A549 (cell line): ENCODE measurements at regions not wholly inside any gene's neighbourhood (a gene's known extent, or its start where the extent isn't known, plus 50 kb on each side); places are given as distances from the start of the nearest gene placed in this dataset.

Source experiments
- ATAC-seq, 2 experiments: fragments of 200-7000 bp in 1 of 2; fragments of >200 bp in 1 of 2; cut with Nextera tagmentation in 1 of 2; cut with Tn5 transposase in 1 of 2; 3 replicates each; pipeline versions ENCODE4 v1.8.0 to v1.9.1; 2018 to 2020; ENCODE audit warnings: mild to moderate bottlenecking in 1 of 2, moderate library complexity in 1 of 2
- CTCF ChIA-PET: fragments of 300-600 bp; sonication (Branson Sonifier 250); formaldehyde crosslinking; extraction: SDS; loops from one replicate; lab custom pipeline; 2021; ENCODE audit warnings: antibody characterized with exemption, inconsistent platforms; lab: Yijun Ruan, JAX
- POLR2A ChIA-PET: fragments of 350-600 bp; formaldehyde crosslinking; extraction: SDS; loops from one replicate; lab custom pipeline; 2021; ENCODE audit warnings: antibody characterized with exemption, inconsistent platforms; lab: Yijun Ruan, JAX
- DNase-seq, 2 experiments: peaks; one replicate each; pipeline versions ENCODE4 v3.0.0 to v3.0.0-alpha.2; 2011 to 2016; ENCODE audit warnings: low read depth in 1 of 2, low spot score in 1 of 2
- FAIRE-seq: peaks from 2 replicates; lab custom pipeline; 2011; peaks lifted over from hg19 to GRCh38; lab: Jason Lieb, UNC
- H3K27ac ChIP-seq, 2 experiments: fragments of >200 bp; sonication (Bioruptor Twin); formaldehyde crosslinking; 3 replicates each; pipeline ENCODE4 v1.5.1; 2016 to 2017
- H3K4me1 ChIP-seq: fragments of >200 bp; sonication (Bioruptor Twin); formaldehyde crosslinking; 3 replicates; pipeline ENCODE4 v1.6.1; 2016
- H3K4me2 ChIP-seq: fragments of >200 bp; sonication (Bioruptor Twin); formaldehyde crosslinking; 3 replicates; pipeline ENCODE4 v1.6.1; 2016
- H3K4me3 ChIP-seq: fragments of >200 bp; sonication (Bioruptor Twin); formaldehyde crosslinking; 3 replicates; pipeline ENCODE4 v1.5.1; 2016
- H3K9me3 ChIP-seq: fragments of >200 bp; sonication (Bioruptor Twin); formaldehyde crosslinking; 3 replicates; pipeline ENCODE4 v1.6.1; 2016
- BHLHE40 ChIP-seq: IDR thresholded peaks from 2 replicates; pipeline ENCODE4 v1.6.1; 2012; ENCODE audit warnings: low read depth, low read length, inconsistent platforms
- CBX2 ChIP-seq: fragments of 200-600 bp; sonication (generic); IDR thresholded peaks from 2 replicates; pipeline ENCODE4 v1.6.1; 2016; ENCODE audit warnings: low read depth, mild to moderate bottlenecking, borderline replicate concordance
- CEBPB ChIP-seq, 2 experiments: fragments of >200 bp in 1 of 2; sonication (Bioruptor Twin) in 1 of 2; formaldehyde crosslinking in 1 of 2; IDR thresholded peaks; 2 replicates each; pipeline ENCODE4 v1.6.1; 2012 to 2016
- CHD2 ChIP-seq: fragments of 150-350 bp; IDR thresholded peaks from 2 replicates; pipeline ENCODE4 v1.6.1; 2014; ENCODE audit warnings: low read length; ENCODE audit not compliant: partially characterized antibody
- EP300 ChIP-seq, 2 experiments: fragments of >200 bp; sonication (Bioruptor Twin); formaldehyde crosslinking; IDR thresholded peaks; 2 replicates in 1 of 2; 3 replicates in 1 of 2; pipeline ENCODE4 v1.6.1; 2016 to 2017
- ESRRA ChIP-seq: fragments of 150-350 bp; IDR thresholded peaks from 2 replicates; pipeline ENCODE4 v1.6.1; 2014; ENCODE audit warnings: mild to moderate bottlenecking, low read length, borderline replicate concordance
- HEYL ChIP-seq: fragments of 250-450 bp; sonication (Bioruptor Pico); IDR thresholded peaks from 2 replicates; pipeline ENCODE4 v1.8.0; 2021; ENCODE audit warnings: mild to moderate bottlenecking, moderate library complexity
- HOXB13 ChIP-seq: fragments of 250-450 bp; sonication (Bioruptor Pico); IDR thresholded peaks from 2 replicates; pipeline ENCODE4 v1.5.0; 2020; ENCODE audit warnings: low read depth, mild to moderate bottlenecking, moderate library complexity
- KDM1A ChIP-seq: fragments of 200-600 bp; sonication (generic); IDR thresholded peaks from 2 replicates; pipeline ENCODE4 v1.6.1; 2016; ENCODE audit warnings: low read depth, mild to moderate bottlenecking
- MAFK ChIP-seq: fragments of 450-650 bp; IDR thresholded peaks from 2 replicates; pipeline ENCODE4 v1.6.1; 2014; ENCODE audit not compliant: partially characterized antibody
- MAZ ChIP-seq: fragments of 150-350 bp; IDR thresholded peaks from 2 replicates; pipeline ENCODE4 v1.6.1; 2014; ENCODE audit warnings: antibody characterized with exemption, low read depth, low read length, borderline replicate concordance
- NPAS2 ChIP-seq: fragments of 250-450 bp; sonication (Bioruptor Pico); IDR thresholded peaks from 2 replicates; pipeline ENCODE4 v1.8.0; 2022; ENCODE audit warnings: mild to moderate bottlenecking, moderate library complexity, borderline replicate concordance
- POLR2A ChIP-seq: IDR thresholded peaks from 2 replicates; pipeline ENCODE4 v1.6.1; 2012; ENCODE audit warnings: mild to moderate bottlenecking, low read length
- RCOR1 ChIP-seq: fragments of 150-350 bp; IDR thresholded peaks from 2 replicates; pipeline ENCODE4 v1.6.1; 2014; ENCODE audit warnings: antibody characterized with exemption, low read length, low read depth
- RFX5 ChIP-seq: fragments of 450-650 bp; IDR thresholded peaks from 2 replicates; pipeline ENCODE4 v1.7.1; 2014; ENCODE audit warnings: antibody characterized with exemption, mild to moderate bottlenecking, moderate library complexity
- TFCP2L1 ChIP-seq: fragments of 250-450 bp; sonication (Bioruptor Pico); IDR thresholded peaks from 2 replicates; pipeline ENCODE4 v1.5.0; 2021; ENCODE audit warnings: mild to moderate bottlenecking
- TP53 ChIP-seq: fragments of 250-450 bp; sonication (Bioruptor Pico); IDR thresholded peaks from 2 replicates; pipeline ENCODE4 v1.5.0; 2021; ENCODE audit warnings: mild to moderate bottlenecking, moderate library complexity
- WGBS: methylation state at CpG from one replicate; pipeline ENCODE4 v1.1.6; 2017; ENCODE audit errors: missing lambda C conversion rate; 5-methylcytosine and 5-hydroxymethylcytosine counted together
- TF ChIP-seq, protein P1 (sequence below): IDR thresholded peaks from 2 replicates; pipeline ENCODE4 v1.6.1; 2012; ENCODE audit warnings: low read depth, borderline replicate concordance
- TF ChIP-seq, protein P2 (sequence below): fragments of 200-600 bp; sonication (generic); IDR thresholded peaks from 2 replicates; pipeline ENCODE4 v1.6.1; 2016; ENCODE audit warnings: antibody characterized with exemption, mild to moderate bottlenecking, moderate library complexity
- TF ChIP-seq, protein P3 (sequence below): fragments of >200 bp; sonication (Bioruptor Twin); formaldehyde crosslinking; IDR thresholded peaks from 2 replicates; pipeline ENCODE4 v1.6.1; 2016
- TF ChIP-seq, protein P4 (sequence below): fragments of >200 bp; sonication (Bioruptor Twin); formaldehyde crosslinking; IDR thresholded peaks from 3 replicates; pipeline ENCODE4 v1.5.1; 2016
- TF ChIP-seq, protein P5 (sequence below): fragments of >200 bp; sonication (Bioruptor Twin); formaldehyde crosslinking; IDR thresholded peaks from 3 replicates; pipeline ENCODE4 v1.6.1; 2016

DNA sequence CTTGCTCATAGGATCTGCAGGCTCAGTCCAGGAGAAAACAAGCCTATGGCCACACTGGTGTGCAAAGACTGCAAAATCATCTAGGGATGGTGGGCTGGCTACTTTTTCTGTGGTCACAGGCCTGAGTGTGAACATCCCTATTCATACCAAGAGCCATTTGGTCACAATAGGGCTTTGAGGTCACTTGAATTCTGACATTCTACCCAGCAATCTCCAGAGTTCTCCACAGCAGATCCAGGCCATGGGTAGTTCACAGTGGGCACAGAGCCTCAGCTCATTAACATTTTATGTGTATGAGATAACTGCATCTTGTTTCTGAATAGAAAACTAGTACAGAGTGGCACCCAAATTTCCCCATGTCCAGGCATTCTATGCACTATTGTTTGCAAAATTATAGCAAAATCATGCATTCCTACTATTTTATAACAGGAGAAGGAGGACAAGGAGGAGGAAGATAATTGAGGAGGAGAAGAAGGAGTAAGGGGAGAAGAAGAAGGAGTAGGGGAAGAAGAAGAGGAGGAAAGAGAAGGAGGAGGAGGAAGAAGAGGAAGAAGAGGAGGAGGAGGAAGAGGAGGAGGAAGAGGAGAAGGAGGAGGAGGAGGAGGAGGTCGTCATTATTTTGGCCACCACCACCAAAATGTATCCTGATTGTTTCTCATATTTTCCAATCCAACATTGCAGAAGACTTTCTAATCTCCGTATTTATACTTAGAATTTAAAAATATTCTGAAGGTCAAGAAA, 129.0 kb downstream of the SEMA6D start:
- no peaks in the 10 kb centered on the region for H3K4me1 ChIP-seq
- H3K4me3 ChIP-seq, result no peak overlapping the region
- H3K9me3 ChIP-seq, result no peaks in the 10 kb centered on the region
- FAIRE-seq (no peak), DNase-seq (no peak), ATAC-seq (no peak)
- no peak overlapping the region for H3K4me2 ChIP-seq
- ChIA-PET CTCF (no interaction called here), POLR2A (no interaction called here)
- H3K27ac ChIP-seq, result no peak overlapping the region
- WGBS, result 0% methylated on average over 2 of the region's 2 CpGs
- TF ChIP-seq MAFK (no peak), KDM1A (no peak), MAZ (no peak), CEBPB (IDR thresholded peaks at IDR 0.05) (no peak), CBX2 (no peak), TFCP2L1 (CRISPR knock-in tag) (no peak)
- TF ChIP-seq, protein P1, sequence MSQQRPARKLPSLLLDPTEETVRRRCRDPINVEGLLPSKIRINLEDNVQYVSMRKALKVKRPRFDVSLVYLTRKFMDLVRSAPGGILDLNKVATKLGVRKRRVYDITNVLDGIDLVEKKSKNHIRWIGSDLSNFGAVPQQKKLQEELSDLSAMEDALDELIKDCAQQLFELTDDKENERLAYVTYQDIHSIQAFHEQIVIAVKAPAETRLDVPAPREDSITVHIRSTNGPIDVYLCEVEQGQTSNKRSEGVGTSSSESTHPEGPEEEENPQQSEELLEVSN, result no peak
- TF ChIP-seq, all 56 proteins: peak for 0

DNA sequence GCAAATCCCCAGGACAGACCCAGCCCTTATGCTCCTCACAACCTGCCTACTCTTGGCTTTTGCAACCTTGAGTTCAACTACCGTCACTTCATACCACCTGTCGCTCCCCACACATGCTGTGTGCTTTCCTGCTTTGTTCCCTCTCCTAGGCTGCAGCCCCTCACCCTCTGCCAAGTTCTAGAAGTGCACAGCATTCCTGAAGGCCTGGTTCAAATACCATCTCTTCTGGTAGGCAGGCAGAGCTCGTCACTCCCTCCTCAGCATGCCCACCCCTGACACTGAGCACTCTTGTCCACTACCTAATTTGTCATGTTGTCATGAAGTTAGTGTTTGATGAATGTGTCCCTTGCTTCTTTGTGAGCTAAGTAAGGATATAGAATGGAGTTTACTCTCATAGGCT, 129.6 kb downstream of the SEMA6D start:
- DNase-seq (no peak), FAIRE-seq (no peak), ATAC-seq (no peak)
- Histone ChIP-seq H3K27ac (no peak overlapping the region), H3K4me2 (no peak overlapping the region), H3K4me3 (no peak overlapping the region), H3K9me3 (no peaks in the 10 kb centered on the region), H3K4me1 (no peaks in the 10 kb centered on the region)
- no peak for TF ChIP-seq RCOR1
- no peak for TF ChIP-seq TP53 (CRISPR knock-in tag)
- TF ChIP-seq HOXB13 (CRISPR knock-in tag), result no peak
- TF ChIP-seq CHD2, result no peak
- no peak for TF ChIP-seq RFX5
- TF ChIP-seq, protein P2, sequence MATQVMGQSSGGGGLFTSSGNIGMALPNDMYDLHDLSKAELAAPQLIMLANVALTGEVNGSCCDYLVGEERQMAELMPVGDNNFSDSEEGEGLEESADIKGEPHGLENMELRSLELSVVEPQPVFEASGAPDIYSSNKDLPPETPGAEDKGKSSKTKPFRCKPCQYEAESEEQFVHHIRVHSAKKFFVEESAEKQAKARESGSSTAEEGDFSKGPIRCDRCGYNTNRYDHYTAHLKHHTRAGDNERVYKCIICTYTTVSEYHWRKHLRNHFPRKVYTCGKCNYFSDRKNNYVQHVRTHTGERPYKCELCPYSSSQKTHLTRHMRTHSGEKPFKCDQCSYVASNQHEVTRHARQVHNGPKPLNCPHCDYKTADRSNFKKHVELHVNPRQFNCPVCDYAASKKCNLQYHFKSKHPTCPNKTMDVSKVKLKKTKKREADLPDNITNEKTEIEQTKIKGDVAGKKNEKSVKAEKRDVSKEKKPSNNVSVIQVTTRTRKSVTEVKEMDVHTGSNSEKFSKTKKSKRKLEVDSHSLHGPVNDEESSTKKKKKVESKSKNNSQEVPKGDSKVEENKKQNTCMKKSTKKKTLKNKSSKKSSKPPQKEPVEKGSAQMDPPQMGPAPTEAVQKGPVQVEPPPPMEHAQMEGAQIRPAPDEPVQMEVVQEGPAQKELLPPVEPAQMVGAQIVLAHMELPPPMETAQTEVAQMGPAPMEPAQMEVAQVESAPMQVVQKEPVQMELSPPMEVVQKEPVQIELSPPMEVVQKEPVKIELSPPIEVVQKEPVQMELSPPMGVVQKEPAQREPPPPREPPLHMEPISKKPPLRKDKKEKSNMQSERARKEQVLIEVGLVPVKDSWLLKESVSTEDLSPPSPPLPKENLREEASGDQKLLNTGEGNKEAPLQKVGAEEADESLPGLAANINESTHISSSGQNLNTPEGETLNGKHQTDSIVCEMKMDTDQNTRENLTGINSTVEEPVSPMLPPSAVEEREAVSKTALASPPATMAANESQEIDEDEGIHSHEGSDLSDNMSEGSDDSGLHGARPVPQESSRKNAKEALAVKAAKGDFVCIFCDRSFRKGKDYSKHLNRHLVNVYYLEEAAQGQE, result no peak
- no peak for TF ChIP-seq BHLHE40
- no peak for TF ChIP-seq POLR2A
- TF ChIP-seq NPAS2, result no peak
- no peak for TF ChIP-seq EP300 (IDR thresholded peaks at IDR 0.05)
- TF ChIP-seq, protein P3, sequence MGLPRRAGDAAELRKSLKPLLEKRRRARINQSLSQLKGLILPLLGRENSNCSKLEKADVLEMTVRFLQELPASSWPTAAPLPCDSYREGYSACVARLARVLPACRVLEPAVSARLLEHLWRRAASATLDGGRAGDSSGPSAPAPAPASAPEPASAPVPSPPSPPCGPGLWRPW, result no peak
- ChIA-PET POLR2A (no interaction called here), CTCF (no interaction called here)
- WGBS, result 4% methylated on average over 2 of the region's 3 CpGs

DNA sequence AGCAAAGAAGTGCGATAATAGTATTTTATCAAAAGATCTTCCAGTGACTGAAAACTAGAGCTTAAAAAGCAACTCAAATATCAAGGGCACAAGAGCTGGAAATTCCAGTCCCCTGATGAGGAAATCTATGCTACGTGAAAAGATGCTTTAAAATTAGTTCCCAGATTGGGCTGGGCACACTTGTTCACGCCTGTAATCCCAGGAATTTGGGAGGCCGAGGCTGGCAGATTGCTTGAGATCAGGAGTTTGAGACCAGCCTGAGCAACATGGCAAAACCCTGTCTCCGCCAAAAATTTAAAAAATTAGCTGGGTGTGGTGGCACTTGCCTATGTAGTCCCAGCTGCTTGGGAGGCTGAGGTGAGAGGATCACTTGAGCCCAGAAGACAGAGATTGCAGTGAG, 138.8 kb downstream of the SEMA6D start:
- no peaks in the 10 kb centered on the region for H3K9me3 ChIP-seq
- TF ChIP-seq, protein P4, sequence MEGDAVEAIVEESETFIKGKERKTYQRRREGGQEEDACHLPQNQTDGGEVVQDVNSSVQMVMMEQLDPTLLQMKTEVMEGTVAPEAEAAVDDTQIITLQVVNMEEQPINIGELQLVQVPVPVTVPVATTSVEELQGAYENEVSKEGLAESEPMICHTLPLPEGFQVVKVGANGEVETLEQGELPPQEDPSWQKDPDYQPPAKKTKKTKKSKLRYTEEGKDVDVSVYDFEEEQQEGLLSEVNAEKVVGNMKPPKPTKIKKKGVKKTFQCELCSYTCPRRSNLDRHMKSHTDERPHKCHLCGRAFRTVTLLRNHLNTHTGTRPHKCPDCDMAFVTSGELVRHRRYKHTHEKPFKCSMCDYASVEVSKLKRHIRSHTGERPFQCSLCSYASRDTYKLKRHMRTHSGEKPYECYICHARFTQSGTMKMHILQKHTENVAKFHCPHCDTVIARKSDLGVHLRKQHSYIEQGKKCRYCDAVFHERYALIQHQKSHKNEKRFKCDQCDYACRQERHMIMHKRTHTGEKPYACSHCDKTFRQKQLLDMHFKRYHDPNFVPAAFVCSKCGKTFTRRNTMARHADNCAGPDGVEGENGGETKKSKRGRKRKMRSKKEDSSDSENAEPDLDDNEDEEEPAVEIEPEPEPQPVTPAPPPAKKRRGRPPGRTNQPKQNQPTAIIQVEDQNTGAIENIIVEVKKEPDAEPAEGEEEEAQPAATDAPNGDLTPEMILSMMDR, result no peak
- TF ChIP-seq, protein P5, sequence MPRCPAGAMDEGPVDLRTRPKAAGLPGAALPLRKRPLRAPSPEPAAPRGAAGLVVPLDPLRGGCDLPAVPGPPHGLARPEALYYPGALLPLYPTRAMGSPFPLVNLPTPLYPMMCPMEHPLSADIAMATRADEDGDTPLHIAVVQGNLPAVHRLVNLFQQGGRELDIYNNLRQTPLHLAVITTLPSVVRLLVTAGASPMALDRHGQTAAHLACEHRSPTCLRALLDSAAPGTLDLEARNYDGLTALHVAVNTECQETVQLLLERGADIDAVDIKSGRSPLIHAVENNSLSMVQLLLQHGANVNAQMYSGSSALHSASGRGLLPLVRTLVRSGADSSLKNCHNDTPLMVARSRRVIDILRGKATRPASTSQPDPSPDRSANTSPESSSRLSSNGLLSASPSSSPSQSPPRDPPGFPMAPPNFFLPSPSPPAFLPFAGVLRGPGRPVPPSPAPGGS, result no peak
- TF ChIP-seq ESRRA (no peak), HEYL (no peak)
- TF ChIP-seq, all 56 proteins: peak for 0
- Histone ChIP-seq H3K4me2 (no peak overlapping the region), H3K4me3 (no peak overlapping the region), H3K4me1 (no peaks in the 10 kb centered on the region), H3K27ac (no peak overlapping the region)
- ATAC-seq (no peak), DNase-seq (no peak), FAIRE-seq (no peak)
- WGBS, result 6% methylated on average over 5 of the region's 5 CpGs
- POLR2A ChIA-PET, result no interaction called here
- CTCF ChIA-PET, result interaction anchor here (0.6 kb wide), 1 partner anchor 434 kb away, joined by 3 read pairs; no protein-coding TSS in a partner anchor
